ENCODE measurements at regions not wholly inside any gene's neighbourhood (a gene's known extent, or its start where the extent isn't known, plus 50 kb on each side); places are given as distances from the start of the nearest gene placed in this dataset.
"Not testable (repeated sequence)": the region's sequence is repeated elsewhere in the genome, so short reads cannot be mapped to it uniquely, and the experiment has no call there.

DNA sequence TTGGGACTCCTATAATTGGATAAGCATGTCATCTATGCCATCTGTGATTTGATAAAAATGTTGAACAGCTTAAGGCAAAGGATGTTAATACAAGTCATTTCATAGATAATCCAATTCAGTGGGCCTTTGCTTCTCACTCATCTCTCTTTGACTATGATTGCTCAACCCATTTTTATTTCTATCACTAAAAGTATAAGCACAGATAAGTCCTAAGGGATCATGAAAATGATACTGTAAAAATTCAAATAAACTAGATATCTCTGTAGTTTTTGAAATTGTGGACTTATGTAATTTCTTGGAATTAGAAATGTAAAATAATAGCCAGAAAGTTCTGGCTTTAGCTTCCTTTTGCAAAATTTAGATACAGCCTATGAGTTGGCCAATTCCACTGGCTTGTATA lies 440.3 kb downstream of the POM121L12 start:
- no peaks in the 10 kb centered on the region for H3K9me3 ChIP-seq

DNA sequence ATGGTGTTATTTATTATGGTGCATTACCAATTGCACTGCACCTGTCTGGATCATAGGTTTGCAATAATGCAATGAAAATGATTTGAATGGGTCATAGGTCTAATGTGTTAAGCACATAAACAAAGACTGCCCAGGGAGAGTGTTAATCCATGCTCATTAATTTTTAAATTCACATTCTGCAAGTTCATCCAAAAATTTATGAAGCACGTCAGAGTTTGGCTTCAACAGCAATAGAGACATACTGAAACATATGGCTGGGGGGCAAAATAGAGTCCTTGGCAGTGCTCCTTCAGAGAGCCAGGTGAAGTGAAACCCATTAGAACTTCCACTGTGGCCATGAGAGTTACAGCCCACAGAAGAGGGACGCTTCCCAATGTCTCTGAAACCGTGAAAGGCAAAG lies 441.1 kb downstream of the POM121L12 start:
- intact Hi-C loops (cut with DNase I), result no loop called here
- ATAC-seq, result no peak
- no peaks in the 10 kb centered on the region for H3K27me3 ChIP-seq
- no peak overlapping the region for H3K27ac ChIP-seq
- no peak for TF ChIP-seq POLR2A (IDR thresholded peaks at IDR 0.05)
- TF ChIP-seq, protein P1, sequence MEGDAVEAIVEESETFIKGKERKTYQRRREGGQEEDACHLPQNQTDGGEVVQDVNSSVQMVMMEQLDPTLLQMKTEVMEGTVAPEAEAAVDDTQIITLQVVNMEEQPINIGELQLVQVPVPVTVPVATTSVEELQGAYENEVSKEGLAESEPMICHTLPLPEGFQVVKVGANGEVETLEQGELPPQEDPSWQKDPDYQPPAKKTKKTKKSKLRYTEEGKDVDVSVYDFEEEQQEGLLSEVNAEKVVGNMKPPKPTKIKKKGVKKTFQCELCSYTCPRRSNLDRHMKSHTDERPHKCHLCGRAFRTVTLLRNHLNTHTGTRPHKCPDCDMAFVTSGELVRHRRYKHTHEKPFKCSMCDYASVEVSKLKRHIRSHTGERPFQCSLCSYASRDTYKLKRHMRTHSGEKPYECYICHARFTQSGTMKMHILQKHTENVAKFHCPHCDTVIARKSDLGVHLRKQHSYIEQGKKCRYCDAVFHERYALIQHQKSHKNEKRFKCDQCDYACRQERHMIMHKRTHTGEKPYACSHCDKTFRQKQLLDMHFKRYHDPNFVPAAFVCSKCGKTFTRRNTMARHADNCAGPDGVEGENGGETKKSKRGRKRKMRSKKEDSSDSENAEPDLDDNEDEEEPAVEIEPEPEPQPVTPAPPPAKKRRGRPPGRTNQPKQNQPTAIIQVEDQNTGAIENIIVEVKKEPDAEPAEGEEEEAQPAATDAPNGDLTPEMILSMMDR (IDR thresholded peaks at IDR 0.05), result no peak
- H3K36me3 ChIP-seq, result no peaks in the 10 kb centered on the region
- H3K4me3 ChIP-seq, result no peak overlapping the region
- no peak for DNase-seq
- 86 to 93% (median 92%) methylated on average over 3 of the region's 3 CpGs for WGBS, 4 donors
- H3K4me1 ChIP-seq, result no peaks in the 10 kb centered on the region
- no peaks in the 10 kb centered on the region for H3K9me3 ChIP-seq

More for the DNA sequence above, 440.3 kb downstream of the POM121L12 start:
- DNase-seq (no peak), ATAC-seq (no peak)
- intact Hi-C loops (cut with DNase I), result no loop called here
- no peaks in the 10 kb centered on the region for H3K4me1 ChIP-seq
- H3K36me3 ChIP-seq, result no peaks in the 10 kb centered on the region
- no peak overlapping the region for H3K4me3 ChIP-seq
- H3K27ac ChIP-seq, result no peak overlapping the region
- no peaks in the 10 kb centered on the region for H3K27me3 ChIP-seq
- TF ChIP-seq, protein P1 (IDR thresholded peaks at IDR 0.05), result no peak
- TF ChIP-seq POLR2A (IDR thresholded peaks at IDR 0.05), result no peak

DNA sequence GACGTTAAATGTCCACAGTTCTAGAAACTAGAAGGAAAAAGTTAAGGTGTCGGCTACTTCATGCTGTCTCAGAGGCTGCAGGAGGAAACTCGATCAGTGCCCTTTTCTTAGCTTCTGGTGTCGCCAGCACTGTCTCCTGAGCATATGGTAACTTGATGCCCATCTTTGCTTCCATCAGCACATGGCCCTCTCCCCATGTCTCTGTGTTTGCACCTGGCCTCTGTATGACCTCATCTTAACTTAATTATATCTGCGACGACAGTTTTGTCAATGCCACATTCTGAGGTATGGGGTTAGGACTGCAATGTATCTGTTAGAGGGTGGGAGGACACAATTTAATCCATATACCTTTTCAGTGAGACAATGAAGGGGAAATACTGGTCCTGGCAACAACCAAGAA lies 449.9 kb downstream of the POM121L12 start:
- intact Hi-C loops (cut with DNase I), result loop anchor here in 2 of 10 donors (1.0 to 2.0 kb wide), 2 partner anchors 29 kb away; no protein-coding TSS in a partner anchor

DNA sequence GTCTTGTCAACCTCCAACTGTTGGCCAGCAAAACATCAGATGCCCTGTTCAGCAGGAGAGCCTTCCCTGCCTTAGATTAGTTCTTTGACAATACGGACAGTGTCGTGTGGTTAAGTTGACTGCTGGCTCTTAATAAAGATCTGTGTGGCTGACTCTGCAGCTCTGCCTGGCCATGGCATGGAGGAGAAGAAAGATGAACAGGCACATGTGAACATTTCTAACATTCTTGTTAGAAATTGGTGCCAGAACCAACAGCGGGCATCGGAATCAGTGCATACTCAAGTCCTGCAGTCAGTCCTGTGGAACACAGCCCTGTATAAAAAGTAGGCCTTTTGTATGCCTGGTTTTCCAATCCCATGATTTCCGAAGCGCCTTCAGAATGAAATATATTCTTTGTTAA lies 455.6 kb downstream of the POM121L12 start:
- WGBS, 4 donors, result 90 to 97% (median 94%) methylated on average over 6 of the region's 6 CpGs
- no peaks in the 10 kb centered on the region for H3K36me3 ChIP-seq
- TF ChIP-seq, protein P1 (IDR thresholded peaks at IDR 0.05), result no peak
- no peak for TF ChIP-seq POLR2A (IDR thresholded peaks at IDR 0.05)
- H3K27ac ChIP-seq, result no peak overlapping the region
- no peaks in the 10 kb centered on the region for H3K4me1 ChIP-seq
- no peak for DNase-seq
- no peak for ATAC-seq
- intact Hi-C loops (cut with DNase I), result no loop called here
- H3K27me3 ChIP-seq, result no peaks in the 10 kb centered on the region
- peaks cover 0 to 4% (median 0%) of the 10 kb centered on the region in 12 donors for H3K9me3 ChIP-seq
- H3K4me3 ChIP-seq, result no peak overlapping the region

More for the DNA sequence above, 449.9 kb downstream of the POM121L12 start:
- no peaks in the 10 kb centered on the region for H3K4me1 ChIP-seq
- no peak overlapping the region for H3K27ac ChIP-seq
- no peak for TF ChIP-seq POLR2A (IDR thresholded peaks at IDR 0.05)
- TF ChIP-seq, protein P1 (IDR thresholded peaks at IDR 0.05), result no peak
- no peak for ATAC-seq
- no peaks in the 10 kb centered on the region for H3K36me3 ChIP-seq
- no peak for DNase-seq
- no peaks in the 10 kb centered on the region for H3K9me3 ChIP-seq
- H3K27me3 ChIP-seq, result no peaks in the 10 kb centered on the region
- H3K4me3 ChIP-seq, result no peak overlapping the region
- 64 to 84% (median 74%) methylated on average over 6 of the region's 6 CpGs for WGBS, 4 donors

DNA sequence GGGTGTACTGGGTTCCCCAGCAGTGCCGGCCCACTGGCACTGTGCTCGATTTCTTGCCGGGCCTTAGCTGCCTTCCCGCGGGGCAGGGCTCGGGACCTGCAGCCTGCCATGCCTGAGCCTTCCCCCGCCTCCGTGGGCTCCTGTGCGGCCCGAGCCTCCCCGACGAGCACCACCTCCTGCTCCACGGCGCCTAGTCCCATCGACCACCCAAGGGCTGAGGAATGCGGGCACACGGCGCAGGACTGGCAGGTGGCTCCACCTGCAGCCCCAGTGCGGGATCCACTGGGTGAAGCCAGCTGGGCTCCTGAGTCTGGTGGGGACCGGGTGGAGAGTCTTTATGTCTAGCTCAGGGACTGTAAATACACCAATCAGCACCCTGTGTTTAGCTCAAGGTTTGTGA lies 459.7 kb downstream of the POM121L12 start:
- 93 to 96% (median 94%) methylated on average over 6 to 20 of the region's 20 CpGs for WGBS, 4 donors
- H3K9me3 ChIP-seq; H3K27me3 ChIP-seq; H3K27ac ChIP-seq; H3K4me1 ChIP-seq; H3K4me3 ChIP-seq; intact Hi-C loops (cut with DNase I); H3K36me3 ChIP-seq; DNase-seq; ATAC-seq: not testable (repeated sequence)
